Stimulated activated memory B cell treated with anti-CD40 and anti-IgM and Interleukin-4, amounts not matched to agents 10 μg/mL and 1 μg/mL and 100 μg/mL, for 72 hours (primary cell): ENCODE measurements at regions not wholly inside any gene's neighbourhood (a gene's known extent, or its start where the extent isn't known, plus 50 kb on each side); places are given as distances from the start of the nearest gene placed in this dataset.
A peak's percentile ranks its signal among the peaks of the same experiment; 100 is the strongest.

Experiments
- ATAC-seq: fragments of 150-1000 bp; cut with Tn5 transposase; 2 replicates; pipeline ENCODE4 v1.10.0; 2021
- H3K27ac Mint-ChIP-seq: one replicate; pipeline ENCODE4 v1.8.0; 2022; ENCODE audit warnings: mild to moderate bottlenecking, mixed read lengths
- H3K27me3 Mint-ChIP-seq: one replicate; pipeline ENCODE4 v1.8.0; 2022; ENCODE audit warnings: mixed read lengths
- H3K36me3 Mint-ChIP-seq: one replicate; pipeline ENCODE4 v1.8.0; 2022; ENCODE audit warnings: mixed read lengths
- H3K4me1 Mint-ChIP-seq: one replicate; pipeline ENCODE4 v1.8.0; 2022; ENCODE audit warnings: mixed read lengths
- H3K4me3 Mint-ChIP-seq: one replicate; pipeline ENCODE4 v1.8.0; 2022; ENCODE audit warnings: mild to moderate bottlenecking, moderate library complexity, mixed read lengths
- H3K9me3 Mint-ChIP-seq: one replicate; pipeline ENCODE4 v1.8.0; 2022; ENCODE audit warnings: mixed read lengths

DNA sequence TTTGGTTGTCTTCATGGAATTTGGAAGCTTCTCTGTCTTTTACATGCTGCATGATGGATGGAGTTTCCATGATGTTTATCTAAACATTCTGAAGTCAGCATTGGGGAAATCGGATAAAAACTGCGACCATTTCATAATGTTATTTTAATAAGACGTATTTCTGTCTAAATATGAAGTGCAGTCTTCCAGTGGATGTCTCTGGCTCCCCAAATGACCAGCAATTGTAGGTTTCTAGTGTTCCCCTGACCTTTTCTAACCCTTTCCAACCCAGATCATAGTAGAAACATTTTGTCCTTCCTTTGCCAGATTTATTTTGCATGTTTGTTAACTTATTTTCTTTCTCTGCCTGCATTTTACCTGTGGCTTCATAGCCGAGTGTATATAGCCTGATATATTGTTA lies 559.3 kb downstream of the ADCYAP1 start:
- H3K27ac Mint-ChIP-seq, result no peak overlapping the region
- no peak for ATAC-seq
- no peaks in the 10 kb centered on the region for H3K4me1 Mint-ChIP-seq
- no peak overlapping the region for H3K4me3 Mint-ChIP-seq
- peaks cover 5% of the 10 kb centered on the region for H3K9me3 Mint-ChIP-seq
- H3K27me3 Mint-ChIP-seq, result no peaks in the 10 kb centered on the region
- H3K36me3 Mint-ChIP-seq, result no peaks in the 10 kb centered on the region

DNA sequence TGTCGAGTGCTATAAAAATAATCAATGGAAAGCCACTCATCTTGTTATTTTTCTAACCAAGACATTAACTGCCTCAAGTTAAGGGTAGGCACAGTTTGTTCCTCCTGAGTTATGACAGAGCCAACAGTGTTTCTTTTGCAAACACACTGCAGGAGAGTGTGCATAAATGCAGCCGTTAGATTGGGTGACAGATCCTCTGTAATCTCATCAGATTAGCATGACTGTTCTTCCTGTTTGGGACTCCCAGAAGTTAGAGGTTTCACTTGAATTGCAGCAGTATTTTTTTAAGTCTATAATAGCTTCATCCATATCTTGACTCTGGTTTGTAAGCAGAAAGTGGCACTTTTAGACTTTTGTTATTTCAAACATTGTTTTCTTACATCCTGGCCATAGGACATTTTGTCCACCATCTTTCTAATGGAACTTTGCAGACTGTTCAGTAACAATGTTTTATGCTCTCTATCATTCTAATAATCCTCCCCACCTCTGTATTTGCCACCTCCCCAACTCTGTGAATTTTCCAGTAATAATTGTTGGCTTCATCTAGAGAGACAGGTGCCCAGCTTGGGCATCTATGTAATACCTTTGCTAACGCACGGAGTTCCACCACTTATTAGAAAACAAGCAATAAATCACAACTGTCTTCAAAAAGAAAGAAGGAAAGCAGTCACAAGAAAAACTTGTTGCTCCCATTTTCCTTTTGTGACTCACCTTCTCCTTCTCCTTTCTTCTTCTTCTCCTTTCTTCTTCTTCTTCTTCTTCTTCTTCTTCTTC lies 560.0 kb downstream of the ADCYAP1 start:
- no peak for ATAC-seq
- Mint-ChIP-seq H3K36me3 (no peaks in the 10 kb centered on the region), H3K4me3 (no peak overlapping the region)

DNA sequence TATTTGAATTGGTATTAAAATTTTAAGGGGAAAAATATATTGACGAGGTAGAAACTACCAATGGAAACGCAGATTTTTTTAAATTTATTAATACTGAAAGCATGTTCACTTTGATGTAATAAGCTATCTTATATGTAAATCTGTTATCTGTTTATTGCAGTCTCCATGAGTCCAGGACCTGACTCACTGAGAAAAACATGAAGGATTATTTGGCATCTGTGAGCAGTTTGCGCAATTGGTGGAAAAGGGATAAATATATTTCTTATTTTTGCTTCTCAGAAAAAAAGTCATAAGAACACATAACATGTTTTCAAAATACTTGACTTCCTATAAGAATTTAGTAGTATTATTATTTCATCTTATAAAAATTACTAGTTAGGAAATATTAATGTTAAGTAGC lies 561.4 kb downstream of the ADCYAP1 start:
- H3K9me3 Mint-ChIP-seq, result peaks cover 3% of the 10 kb centered on the region
- H3K36me3 Mint-ChIP-seq, result no peaks in the 10 kb centered on the region
- no peak overlapping the region for H3K4me3 Mint-ChIP-seq
- no peaks in the 10 kb centered on the region for H3K4me1 Mint-ChIP-seq
- no peaks in the 10 kb centered on the region for H3K27me3 Mint-ChIP-seq
- no peak overlapping the region for H3K27ac Mint-ChIP-seq
- ATAC-seq, result no peak

More for the DNA sequence above, 560.0 kb downstream of the ADCYAP1 start:
- H3K4me1 Mint-ChIP-seq, result no peaks in the 10 kb centered on the region
- H3K27ac Mint-ChIP-seq, result no peak overlapping the region
- H3K27me3 Mint-ChIP-seq, result no peaks in the 10 kb centered on the region
- H3K9me3 Mint-ChIP-seq, result peaks cover 3% of the 10 kb centered on the region

DNA sequence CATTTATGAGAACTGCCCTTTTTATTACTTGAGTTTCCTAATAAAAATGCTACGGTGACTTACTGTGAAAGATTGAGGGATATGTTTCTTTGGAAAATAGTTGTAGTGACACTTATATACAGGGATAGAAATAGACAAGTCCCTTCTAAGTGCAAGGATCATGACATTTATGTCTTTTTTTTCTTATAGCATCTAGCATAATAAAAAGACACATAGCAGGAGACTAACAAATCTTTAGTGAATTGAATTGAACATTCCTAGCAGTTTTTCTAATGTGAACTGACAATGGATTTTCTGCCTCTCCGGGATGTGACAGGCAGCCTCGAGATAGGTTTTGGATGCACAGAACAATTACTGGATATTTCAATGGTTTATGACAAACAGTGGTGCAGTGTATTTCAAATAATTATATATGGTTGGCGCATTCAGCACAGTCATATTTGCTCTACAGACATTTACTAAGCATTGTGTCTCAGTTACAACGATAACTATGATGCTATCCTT lies 562.8 kb downstream of the ADCYAP1 start:
- Mint-ChIP-seq H3K36me3 (no peaks in the 10 kb centered on the region), H3K27ac (no peak overlapping the region), H3K4me1 (no peaks in the 10 kb centered on the region), H3K4me3 (no peak overlapping the region), H3K9me3 (peaks cover 3% of the 10 kb centered on the region), H3K27me3 (no peaks in the 10 kb centered on the region)
- no peak for ATAC-seq

DNA sequence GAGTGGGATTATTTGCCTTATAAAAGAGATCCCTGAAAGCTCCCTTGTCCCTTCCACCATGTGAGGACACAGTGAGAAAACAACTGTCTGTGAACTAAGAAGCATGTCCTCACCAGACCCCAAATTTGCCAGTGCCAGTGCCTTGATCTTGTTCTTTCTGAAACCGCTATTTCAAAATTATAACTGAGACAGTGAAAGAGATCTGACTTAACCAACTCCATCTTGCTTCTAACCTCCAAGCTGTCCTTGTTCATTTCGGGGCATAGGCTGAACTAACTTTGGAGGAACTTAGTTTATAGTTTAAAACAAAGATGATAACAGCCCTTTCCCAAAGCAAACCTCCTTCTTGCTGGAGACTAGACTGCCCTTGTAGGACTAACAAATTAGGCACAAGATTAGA lies 563.9 kb downstream of the ADCYAP1 start:
- Mint-ChIP-seq H3K27ac (no peak overlapping the region), H3K9me3 (peaks cover 3% of the 10 kb centered on the region), H3K4me3 (no peak overlapping the region), H3K27me3 (no peaks in the 10 kb centered on the region), H3K4me1 (no peaks in the 10 kb centered on the region), H3K36me3 (no peaks in the 10 kb centered on the region)
- ATAC-seq, result no peak

DNA sequence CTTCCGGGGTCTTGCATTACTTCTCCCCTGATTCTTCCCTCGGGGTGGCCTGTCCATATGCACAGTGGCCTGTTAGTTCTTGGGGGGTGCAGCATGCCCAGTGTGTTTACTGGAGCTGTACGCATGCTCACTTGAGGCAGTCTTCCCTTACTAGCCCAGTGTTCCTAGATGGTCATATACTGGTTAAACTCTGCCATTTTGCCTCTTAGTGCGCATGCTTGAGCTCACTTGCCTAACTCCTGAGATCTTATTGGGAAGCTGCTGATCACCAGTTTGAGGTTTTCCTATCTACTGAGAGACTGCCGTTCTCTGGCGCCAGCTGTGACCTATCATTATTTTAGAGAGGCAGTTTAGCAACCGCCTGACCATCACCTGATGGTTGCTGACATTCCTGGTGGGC lies 571.2 kb downstream of the ADCYAP1 start:
- Mint-ChIP-seq H3K27ac (no peak overlapping the region), H3K27me3 (no peaks in the 10 kb centered on the region), H3K4me1 (no peaks in the 10 kb centered on the region), H3K4me3 (no peak overlapping the region), H3K36me3 (no peaks in the 10 kb centered on the region), H3K9me3 (no peaks in the 10 kb centered on the region)
- no peak for ATAC-seq

DNA sequence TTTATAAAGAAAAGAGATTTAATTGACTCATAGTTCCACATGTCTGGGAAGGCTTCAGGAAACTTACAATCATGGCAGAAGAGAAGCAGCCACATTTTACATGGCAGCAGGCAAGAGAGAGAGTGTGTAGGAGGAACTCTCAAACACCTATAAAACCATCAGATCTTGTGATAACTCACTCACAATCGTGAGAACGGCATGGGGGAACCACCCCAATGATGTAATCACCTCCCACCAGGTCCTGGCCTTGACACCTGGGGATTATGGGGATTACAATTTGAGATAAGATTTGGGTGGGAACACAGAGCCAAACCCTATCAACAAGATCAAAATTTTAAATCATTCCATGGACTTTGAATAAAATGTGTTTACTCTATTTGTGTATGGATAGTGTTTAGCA lies 575.6 kb downstream of the ADCYAP1 start:
- H3K4me1 Mint-ChIP-seq, result no peaks in the 10 kb centered on the region
- no peak overlapping the region for H3K4me3 Mint-ChIP-seq
- no peak for ATAC-seq
- no peaks in the 10 kb centered on the region for H3K27me3 Mint-ChIP-seq
- no peak overlapping the region for H3K27ac Mint-ChIP-seq
- H3K36me3 Mint-ChIP-seq, result no peaks in the 10 kb centered on the region
- no peaks in the 10 kb centered on the region for H3K9me3 Mint-ChIP-seq

DNA sequence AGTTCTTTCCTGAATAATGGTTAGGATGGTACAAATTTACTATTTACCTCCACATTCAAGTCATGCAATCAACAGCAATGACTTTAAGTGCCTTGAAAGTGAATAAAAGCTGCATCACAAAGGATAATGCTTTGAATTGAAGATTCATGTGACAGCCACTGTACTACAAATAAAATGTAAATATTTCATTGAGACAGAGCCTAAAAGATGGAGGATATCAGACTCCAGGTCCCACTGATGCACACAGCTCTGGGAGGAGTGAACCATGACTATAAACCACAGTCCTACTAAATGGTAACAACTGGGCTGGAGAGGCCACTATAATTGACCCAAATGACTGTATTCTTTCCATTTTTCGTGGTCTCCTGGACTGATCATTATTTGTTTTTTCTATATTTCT lies 576.9 kb downstream of the ADCYAP1 start:
- Mint-ChIP-seq H3K4me1 (no peaks in the 10 kb centered on the region), H3K27ac (no peak overlapping the region), H3K27me3 (no peaks in the 10 kb centered on the region), H3K36me3 (no peaks in the 10 kb centered on the region), H3K9me3 (no peaks in the 10 kb centered on the region), H3K4me3 (no peak overlapping the region)
- no peak for ATAC-seq

DNA sequence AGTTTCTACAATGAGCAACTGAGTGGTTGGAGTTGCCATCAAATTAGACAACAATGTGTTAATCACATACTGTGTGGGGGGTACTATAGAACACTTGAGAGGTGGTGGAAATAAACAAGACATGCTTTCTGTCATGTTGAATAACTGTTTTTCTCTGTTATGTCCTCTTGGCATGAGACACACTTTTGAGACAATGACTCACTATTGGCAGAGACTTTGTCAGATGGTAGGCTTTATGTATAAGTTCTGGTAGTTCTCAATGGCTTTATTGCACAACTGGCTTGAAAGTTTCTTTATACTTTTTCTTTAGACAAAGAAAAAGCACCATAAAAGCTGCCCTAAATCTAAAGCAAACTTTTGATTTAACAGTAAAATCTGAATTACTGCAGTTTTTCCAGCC lies 578.7 kb downstream of the ADCYAP1 start:
- Mint-ChIP-seq H3K27ac (no peak overlapping the region), H3K27me3 (no peaks in the 10 kb centered on the region), H3K36me3 (no peaks in the 10 kb centered on the region), H3K4me3 (no peak overlapping the region), H3K4me1 (no peaks in the 10 kb centered on the region), H3K9me3 (no peaks in the 10 kb centered on the region)
- no peak for ATAC-seq

DNA sequence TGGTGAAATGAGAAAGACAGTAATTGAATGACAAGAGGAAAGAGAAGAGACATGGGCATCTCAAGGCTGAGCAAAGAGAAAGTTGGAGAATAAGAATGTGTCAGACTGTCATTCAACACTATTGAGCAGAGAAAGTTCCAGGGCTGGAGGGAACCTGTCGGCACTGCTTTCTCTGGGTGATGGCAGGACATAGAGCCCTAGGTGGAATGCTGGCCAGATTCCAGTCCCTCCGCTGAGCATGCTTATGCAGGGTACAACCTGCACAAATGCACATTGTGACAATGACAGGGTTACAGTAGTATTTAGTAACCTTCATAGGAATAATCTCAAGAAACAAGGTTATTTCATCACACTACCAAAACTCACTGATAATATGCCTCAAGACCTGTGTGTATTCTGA lies 582.8 kb downstream of the ADCYAP1 start:
- Mint-ChIP-seq H3K27ac (no peak overlapping the region), H3K4me1 (no peaks in the 10 kb centered on the region), H3K27me3 (no peaks in the 10 kb centered on the region), H3K4me3 (no peak overlapping the region), H3K36me3 (no peaks in the 10 kb centered on the region), H3K9me3 (peaks cover 6% of the 10 kb centered on the region)
- ATAC-seq, result peak; percentile 45

DNA sequence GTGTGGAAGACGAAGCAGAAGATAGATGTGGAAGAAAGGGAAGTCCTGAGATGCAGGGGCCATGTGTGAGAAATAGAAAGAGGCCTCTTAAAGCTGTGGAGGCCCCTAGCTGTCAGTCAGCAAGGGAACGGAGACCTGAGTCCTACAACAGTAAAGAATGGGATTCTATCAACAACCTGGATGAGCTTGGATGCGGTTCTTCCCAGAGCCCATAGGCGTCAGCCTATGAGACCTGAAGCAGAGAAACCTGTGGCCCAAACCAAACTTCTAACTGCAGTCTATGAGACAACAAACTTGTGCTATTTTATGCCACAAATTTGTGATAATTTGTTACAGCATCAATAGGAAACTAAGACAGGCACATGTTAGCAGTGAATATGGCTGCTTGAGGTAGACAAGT lies 583.7 kb downstream of the ADCYAP1 start:
- Mint-ChIP-seq H3K9me3 (peaks cover 9% of the 10 kb centered on the region), H3K27ac (no peak overlapping the region), H3K36me3 (no peaks in the 10 kb centered on the region), H3K4me1 (no peaks in the 10 kb centered on the region), H3K27me3 (no peaks in the 10 kb centered on the region), H3K4me3 (no peak overlapping the region)
- ATAC-seq, result no peak

DNA sequence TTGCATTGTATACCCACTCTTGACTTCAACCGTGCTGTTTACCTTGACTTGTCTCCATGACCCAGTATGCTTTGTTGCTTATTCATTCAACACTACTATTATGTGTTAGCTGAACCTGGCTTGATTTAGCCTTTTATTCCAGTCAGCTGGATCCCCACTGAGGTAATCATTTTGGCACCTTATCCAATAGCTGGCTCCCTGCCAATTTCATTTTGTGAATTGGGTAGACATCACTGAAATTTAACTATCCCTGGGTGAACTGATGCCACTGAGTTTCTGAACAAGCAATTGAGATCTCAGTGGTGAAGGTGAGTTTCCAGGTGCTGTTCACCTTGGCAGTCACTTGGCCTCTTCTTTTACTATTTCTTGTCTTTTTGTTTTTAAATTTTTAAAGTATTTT lies 584.3 kb downstream of the ADCYAP1 start:
- H3K4me3 Mint-ChIP-seq, result no peak overlapping the region
- no peaks in the 10 kb centered on the region for H3K4me1 Mint-ChIP-seq
- ATAC-seq, result no peak
- no peak overlapping the region for H3K27ac Mint-ChIP-seq
- H3K36me3 Mint-ChIP-seq, result no peaks in the 10 kb centered on the region
- peaks cover 10% of the 10 kb centered on the region for H3K9me3 Mint-ChIP-seq
- H3K27me3 Mint-ChIP-seq, result no peaks in the 10 kb centered on the region

DNA sequence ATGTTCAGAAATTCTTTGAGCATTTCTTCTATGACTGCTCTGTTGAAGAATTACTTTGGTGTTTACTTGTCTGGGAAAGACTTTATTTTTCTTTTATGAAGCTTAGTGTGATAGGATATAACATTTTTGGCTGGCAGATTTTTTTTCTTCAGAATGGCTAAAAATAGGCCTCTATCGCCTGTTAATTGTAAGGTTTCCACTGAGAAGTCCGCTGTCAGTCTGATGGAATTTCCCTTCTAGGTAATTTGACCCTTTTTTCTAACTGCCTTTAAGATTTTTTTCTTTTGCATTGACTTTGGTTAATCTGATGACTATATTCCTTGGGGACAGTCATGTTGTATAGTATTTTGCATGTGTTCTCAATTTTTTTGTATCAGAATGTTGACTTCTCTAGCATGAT lies 590.7 kb downstream of the ADCYAP1 start:
- Mint-ChIP-seq H3K27me3 (no peaks in the 10 kb centered on the region), H3K4me1 (no peaks in the 10 kb centered on the region), H3K36me3 (no peaks in the 10 kb centered on the region), H3K9me3 (peaks cover 19% of the 10 kb centered on the region), H3K4me3 (no peak overlapping the region), H3K27ac (no peak overlapping the region)
- no peak for ATAC-seq

DNA sequence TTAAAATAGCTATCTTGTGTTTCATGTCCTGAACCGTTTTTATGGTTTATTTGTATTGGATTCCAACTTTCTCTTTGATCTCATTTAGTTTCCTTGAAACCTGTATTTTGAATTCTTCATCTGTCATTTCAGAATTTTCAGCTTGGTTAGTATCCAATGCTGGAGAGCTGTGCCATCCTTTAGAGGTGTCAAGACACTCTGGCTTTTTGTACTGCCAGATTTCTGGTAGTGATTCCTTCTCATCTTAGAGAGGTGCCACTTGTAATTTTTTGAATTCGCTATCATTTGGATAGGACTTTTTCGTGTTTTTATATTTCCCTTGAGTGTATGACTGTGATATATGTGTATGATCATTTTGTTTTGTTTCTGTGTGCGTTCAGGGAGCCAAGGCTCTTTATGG lies 591.4 kb downstream of the ADCYAP1 start:
- Mint-ChIP-seq H3K27ac (no peak overlapping the region), H3K27me3 (no peaks in the 10 kb centered on the region), H3K4me3 (no peak overlapping the region), H3K36me3 (no peaks in the 10 kb centered on the region), H3K4me1 (no peaks in the 10 kb centered on the region), H3K9me3 (peaks cover 19% of the 10 kb centered on the region)
- ATAC-seq, result no peak

DNA sequence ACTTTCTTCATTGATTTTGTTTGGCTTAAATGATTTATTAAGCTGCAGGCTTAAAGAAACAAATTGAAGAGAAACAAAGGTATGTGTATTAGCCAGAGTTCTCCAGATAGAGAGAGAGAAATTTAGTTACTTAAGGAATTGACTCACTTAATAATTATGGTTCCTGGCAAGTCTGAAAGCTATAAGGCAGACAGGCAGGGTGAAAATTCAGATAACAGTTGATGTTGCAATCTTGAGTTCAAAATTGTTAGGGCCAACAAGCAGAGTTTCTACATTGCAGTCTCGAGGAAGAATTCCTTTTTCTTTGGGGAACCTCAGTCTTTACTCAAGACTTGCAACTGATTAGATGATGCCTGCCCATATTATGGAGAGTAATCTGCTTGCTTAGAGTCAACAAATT lies 593.5 kb downstream of the ADCYAP1 start:
- Mint-ChIP-seq H3K27ac (no peak overlapping the region), H3K9me3 (peaks cover 12% of the 10 kb centered on the region), H3K4me3 (no peak overlapping the region), H3K4me1 (no peaks in the 10 kb centered on the region), H3K27me3 (no peaks in the 10 kb centered on the region), H3K36me3 (no peaks in the 10 kb centered on the region)
- no peak for ATAC-seq

DNA sequence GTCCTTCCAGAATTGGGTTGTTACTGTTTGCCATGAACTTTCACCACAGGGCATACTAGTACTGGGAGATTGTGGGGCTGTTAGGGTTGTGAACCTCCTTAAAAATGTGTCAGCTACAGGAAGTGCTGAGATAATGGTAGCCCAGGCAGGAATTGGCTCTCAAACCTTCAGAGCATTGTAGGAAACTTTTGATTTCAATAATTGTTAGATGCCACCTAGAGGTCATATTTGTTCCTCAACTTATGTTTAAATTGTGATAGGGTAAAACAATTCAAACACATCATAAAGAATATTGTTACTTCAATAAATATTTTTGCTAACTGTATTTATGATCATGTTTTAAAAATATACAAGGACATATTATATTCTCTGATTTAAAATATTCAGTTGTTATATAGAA lies 594.6 kb downstream of the ADCYAP1 start:
- Mint-ChIP-seq H3K27ac (no peak overlapping the region), H3K9me3 (peaks cover 10% of the 10 kb centered on the region), H3K27me3 (no peaks in the 10 kb centered on the region), H3K4me1 (no peaks in the 10 kb centered on the region), H3K36me3 (no peaks in the 10 kb centered on the region), H3K4me3 (no peak overlapping the region)
- no peak for ATAC-seq
